ENCODE measurements at regions not wholly inside any gene's neighbourhood (a gene's known extent, or its start where the extent isn't known, plus 50 kb on each side); places are given as distances from the start of the nearest gene placed in this dataset.

DNA sequence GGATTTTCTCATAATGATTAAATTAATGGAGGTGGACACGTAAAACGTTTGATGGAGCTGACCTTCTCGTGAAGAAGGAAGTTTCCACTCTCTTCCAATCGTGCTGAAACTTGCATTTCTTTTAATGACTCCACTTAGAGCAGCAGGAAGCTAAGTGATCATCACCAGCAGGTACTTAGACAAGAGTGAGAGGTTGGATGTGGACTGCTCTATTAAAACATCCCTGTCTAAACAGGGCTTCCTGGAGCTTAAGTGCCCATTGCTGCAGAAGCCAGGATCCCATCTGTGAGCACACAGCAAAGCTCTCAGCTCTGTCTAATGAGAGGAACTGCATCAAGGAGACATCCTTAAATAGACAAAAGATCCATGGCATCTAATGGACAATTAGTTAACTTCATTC, 1539.5 kb upstream of the CELF4 start:
- no peak for DNase-seq (ENCODE audit: low spot score)

GRCh38 chr18:39072970-39073369, 1507.4 kb upstream of the CELF4 start:
- DNase-seq (ENCODE audit: low spot score): no peak

DNA sequence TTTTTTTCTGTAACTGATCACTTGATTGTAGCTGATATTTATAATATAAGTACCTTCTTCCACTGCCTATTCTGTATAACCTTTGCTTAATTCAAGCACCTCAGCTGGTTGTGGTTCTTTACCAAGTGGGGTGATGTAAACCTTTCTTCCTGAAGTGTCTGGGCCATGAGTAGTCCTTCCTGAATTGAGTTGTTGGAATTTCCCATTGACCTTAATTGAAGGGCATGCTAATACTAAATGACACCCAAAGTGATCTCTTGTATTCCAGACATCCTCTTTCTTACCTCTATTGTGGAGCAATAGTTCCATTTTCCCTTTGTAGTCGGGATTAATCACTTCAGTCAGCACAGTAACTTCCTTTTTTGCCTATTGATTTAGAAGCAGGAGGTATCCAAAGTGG, 1496.8 kb upstream of the CELF4 start:
- DNase-seq (ENCODE audit: low spot score): no peak

- no peak for DNase-seq (ENCODE audit: low spot score)
These were observed 1492.9 kb upstream of the CELF4 start for GRCh38 chr18:39058386-39059000.

DNA sequence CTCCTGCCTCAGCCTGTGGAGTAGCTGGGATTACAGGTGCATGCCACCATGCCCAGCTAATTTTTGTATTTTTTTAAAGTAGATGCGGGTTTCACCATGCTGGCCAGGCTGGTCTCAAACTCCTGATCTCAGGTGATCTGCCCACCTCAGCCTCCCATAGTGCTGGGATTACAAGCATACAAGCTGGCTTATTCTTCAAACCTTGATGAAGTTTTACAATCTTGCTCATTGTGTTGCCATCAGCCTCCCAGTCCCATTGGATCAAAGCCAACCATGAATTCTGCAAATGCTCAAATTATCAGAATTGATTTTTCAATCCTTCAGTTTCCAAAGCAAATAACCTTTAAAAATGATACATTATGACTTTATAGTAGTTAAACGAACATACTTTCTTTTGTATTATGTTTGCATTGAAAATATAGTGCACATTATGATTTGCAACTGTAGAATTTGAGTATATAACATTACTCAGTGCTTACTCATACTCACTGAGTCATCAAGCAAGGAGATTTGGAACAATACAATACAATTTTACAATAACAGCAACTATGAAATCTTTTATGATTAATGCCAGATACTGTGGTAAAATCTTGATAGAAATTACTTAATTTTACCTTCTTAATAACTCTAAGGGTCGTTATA, 1491.9 kb upstream of the CELF4 start:
- DNase-seq (ENCODE audit: low spot score): no peak

- DNase-seq (ENCODE audit: low spot score): no peak
These were observed 1488.0 kb upstream of the CELF4 start for GRCh38 chr18:39053571-39053970.

DNA sequence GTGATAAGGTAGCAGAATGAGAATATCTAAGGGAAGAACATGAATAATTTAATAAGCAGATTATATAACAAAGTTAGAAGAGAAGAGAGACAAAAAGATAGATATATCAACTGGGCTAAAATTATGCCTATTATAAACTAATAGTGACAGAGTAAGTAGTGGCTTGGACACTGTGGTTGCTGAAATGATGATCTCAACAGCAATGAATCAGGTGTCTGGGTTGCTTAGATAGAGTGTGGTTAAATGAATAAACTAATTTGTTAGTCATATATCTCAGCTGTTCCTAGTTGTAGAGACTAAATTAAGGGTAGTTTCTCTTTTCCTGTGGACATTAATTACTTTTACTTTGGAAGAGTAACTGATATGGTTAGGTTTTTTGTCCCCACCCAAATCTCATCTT, 1485.4 kb upstream of the CELF4 start:
- DNase-seq (ENCODE audit: low spot score): no peak

DNA sequence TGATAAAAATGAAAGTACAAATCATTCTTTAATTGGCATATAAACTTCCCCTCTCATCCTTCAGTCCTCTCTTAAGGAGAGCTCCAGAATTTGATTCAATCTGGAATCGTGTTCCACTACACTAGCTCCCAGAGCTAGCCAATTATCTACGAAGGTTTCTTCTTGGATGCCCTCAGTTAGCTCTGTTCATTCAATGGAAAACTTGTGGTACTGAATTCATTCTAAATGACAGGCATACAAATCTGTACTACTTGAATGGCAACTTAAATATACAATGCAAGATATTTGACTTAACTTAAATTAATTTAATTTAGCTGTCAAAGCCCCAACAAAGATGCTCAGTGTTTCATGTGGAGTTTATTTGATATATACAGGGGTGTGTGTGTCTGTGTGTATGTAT, 1474.2 kb upstream of the CELF4 start:
- no peak for DNase-seq (ENCODE audit: low spot score)

GRCh38 chr18:39037925-39038324, 1472.3 kb upstream of the CELF4 start:
- no peak for DNase-seq (ENCODE audit: low spot score)

DNA sequence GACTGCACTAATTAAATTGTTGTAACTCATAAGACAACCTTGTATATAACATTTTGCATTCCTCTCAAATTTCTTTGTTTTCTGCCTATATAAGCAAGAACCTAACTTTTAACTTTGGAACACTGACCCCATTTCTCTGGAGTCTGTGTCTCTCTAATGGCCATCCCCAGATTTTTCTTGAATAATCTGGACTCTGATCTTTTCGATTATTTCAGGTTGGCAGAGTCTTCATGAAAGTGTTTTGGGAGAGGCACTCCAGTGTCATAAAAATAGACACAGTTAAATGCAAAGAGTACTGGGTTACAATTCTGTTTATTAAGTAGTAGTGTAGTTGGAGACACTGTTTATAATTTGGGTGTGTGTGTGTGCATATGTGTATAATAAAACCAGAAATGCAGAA, 1467.7 kb upstream of the CELF4 start:
- no peak for DNase-seq (ENCODE audit: low spot score)

- no peak for DNase-seq (ENCODE audit: low spot score)
These were observed 1466.0 kb upstream of the CELF4 start for GRCh38 chr18:39031647-39032046.

DNA sequence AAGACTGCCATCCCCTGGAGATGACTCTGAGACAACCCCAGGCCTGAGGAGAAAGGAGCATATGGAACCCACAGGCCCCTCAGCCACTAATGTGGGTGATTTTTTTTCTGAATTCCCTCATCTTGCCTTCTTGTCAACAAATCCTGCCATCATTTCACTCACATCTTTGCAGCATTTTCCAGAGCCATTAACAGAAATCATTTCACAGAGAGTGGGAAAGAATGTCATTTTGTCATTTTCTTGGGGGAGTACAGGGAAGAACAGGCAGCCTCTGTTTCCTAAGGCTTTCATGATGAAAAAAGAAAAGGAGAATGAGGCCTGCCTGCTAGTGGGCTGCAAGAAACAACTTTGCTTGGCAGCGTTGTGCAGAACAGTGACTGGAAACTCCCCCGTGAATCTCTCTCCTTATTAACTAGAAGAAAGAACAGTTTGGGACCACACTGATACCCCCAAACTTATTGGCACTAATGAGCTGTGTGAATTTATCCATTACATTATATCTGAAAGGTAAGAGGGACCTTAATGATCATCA, 1464.6 kb upstream of the CELF4 start:
- DNase-seq (ENCODE audit: low spot score): no peak

GRCh38 chr18:39025531-39025930, 1459.9 kb upstream of the CELF4 start:
- DNase-seq (ENCODE audit: low spot score): no peak

DNA sequence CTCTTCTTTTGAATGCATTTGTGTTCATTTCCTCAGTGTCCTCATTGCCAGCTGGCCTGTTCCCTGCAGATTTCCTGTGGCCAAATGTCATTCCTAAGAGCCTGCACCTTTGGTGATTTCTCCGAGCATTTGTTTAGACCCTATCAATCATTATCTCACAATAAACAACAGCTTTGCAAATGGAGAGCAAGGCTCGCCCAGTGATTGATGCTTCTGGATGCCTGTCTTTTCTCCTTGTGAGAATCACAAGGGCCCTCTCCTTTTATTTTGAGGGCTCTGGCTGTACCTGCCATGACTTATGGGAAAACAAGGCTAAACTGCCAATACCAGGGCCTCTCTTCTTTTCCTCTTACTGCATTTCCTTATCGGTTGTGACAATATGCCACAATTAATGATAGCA, 1454.4 kb upstream of the CELF4 start:
- no peak for DNase-seq (ENCODE audit: low spot score)

DNA sequence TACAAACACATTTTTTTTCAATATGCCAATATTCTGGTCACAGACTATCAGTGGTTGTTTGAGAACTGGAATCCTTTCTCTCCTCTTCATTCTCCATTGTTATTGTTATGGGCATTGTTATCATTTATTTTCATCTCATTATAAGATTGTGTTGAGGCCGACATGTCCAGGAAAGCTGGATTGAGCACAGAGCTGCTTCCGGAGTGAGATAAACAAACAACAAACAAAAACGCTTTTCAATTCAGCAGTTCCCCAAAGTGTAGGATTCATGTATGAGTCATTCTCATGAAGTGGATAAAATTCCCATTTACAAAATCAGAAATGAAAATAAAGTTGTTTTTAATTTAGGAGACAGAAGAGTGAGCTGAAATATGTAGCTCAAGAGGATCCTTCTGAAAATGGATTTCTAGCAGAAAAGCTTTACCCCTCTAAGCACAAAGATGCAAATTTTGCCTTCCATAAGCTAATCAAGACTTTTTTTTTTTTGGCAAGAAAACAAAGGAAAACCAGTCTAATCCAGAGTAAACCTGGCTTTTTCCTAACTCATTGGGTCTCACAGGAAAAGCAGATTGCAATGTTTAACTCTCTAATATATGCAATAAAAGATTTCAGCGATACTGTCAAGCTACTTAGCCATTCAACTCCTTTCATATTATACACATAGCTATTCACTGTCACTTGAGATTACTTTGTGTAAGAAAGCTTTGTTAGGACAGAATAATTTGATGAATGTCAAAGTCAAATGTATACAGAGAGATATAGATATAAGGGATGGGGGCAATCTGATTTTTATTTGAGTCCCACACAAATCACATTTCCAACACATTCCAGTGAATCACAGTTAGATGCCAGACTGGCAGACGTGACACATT, 1441.7 kb upstream of the CELF4 start:
- no peak for DNase-seq (ENCODE audit: low spot score)

DNA sequence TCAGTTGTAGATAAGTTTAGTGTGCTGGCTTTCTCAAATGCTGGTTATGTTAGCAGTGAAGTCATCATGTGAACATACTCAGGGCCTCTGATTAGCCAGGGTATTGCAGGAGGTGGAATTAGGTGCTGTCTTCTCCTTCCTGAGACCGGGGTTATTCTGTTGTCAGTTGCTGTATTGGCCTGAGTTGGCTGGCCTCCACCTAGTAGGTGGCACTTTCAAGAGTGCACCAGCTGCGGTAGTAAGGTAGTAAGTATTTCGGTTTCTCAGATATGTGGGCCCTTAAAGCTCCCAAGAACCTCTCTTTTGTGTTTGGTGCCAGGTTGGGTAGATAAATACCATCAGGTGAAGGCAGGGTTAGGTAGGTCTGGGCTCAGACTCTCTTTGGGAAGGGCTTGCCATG, 1430.5 kb upstream of the CELF4 start:
- DNase-seq (ENCODE audit: low spot score): no peak

DNA sequence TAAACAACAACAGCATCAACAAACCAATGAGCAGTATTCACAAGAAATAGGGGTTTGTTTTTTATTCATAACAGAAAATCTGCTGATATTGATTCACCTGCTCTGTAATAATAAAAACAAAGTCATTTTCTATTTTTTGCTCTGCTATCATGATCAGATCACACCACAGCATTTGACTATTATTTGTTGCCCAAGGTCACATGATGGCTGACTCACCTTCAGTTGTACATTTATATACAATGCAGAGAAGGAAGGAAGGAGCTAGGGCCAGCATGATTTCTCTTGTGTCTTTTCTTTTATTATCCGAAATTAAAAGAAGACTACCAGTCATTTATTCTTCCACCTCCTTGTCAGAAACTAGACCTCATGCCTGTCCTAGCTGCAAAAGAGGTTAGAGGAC, 1427.7 kb upstream of the CELF4 start:
- no peak for DNase-seq (ENCODE audit: low spot score)

DNA sequence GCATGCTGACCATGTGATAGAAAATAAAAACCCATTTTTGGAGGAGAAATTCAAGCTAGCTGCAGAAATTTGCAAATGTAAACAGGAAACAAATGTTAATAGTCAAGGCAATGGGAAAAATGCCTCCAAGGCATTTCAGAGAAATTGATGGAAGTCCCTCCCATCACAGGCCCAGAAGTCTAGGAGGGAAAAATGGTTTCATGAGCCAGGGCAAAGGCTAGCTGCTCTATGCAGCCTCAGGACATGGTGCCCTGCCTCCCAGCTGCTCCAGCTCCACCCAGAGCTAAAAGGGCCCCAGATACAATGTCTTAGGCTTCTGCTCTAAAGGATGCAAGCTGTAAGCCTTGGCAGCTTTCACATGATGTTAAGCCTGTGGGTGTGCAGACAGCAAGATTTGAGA, 1419.4 kb upstream of the CELF4 start:
- DNase-seq (ENCODE audit: low spot score): no peak

DNA sequence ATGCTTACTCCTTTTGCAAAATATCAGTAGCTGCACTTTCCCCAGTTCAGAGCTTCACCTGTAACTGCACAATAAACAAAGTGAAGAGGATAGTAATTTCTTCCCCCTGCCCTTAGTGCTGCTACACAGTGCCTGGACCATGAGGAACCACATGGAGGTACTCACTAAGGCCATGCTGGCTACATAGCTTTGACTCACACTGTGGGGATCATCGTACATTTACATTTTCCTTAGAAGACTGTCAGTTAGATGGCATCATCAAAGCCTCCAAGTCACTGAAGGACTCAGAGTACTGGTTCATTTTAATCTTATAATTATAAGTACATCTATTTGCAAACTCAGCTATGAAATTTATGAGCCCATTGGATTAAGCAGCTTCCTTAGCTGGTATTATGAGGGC, 1416.5 kb upstream of the CELF4 start:
- DNase-seq (ENCODE audit: low spot score): no peak

DNA sequence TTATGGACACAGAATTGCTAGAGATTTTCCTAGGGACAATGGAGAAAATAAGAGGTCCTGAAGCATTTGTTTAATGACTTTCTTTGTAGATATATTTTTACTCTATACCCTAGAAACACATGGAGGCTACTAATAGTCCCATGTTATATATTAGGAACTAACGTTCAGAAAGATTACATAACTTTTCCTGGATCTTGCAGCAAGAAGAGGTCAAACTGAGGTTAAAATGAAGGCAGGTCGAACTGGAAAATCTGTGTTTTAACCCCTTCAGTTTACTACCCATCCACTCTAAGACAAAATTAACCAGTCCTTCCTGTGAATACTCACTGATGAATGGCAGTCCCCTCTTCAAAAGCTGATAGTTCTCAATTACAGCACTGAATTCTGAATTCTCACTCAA, 1415.8 kb upstream of the CELF4 start:
- DNase-seq (ENCODE audit: low spot score): no peak

DNA sequence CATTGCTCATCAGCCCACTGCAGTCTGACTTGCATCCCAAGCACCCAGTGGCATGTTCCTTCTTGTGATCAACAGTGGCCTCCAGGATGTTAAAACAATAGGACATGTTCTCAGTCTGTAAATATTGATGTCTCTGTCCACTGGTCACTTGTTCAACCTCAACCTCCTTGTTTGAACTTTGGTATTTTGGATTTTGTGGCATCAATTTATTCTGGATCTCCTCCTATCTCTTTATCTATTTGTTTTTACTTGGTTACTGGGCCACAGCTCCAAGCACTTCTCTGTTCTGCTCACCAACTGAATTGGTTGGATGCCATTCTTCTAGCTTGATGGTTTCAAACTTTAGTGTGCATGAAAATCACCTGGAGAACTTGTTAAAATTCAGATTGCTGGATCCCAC, 1414.8 kb upstream of the CELF4 start:
- no peak for DNase-seq (ENCODE audit: low spot score)

GRCh38 chr18:38972571-38972970, 1407.0 kb upstream of the CELF4 start:
- DNase-seq (ENCODE audit: low spot score): no peak

GRCh38 chr18:38971881-38972280, 1406.3 kb upstream of the CELF4 start:
- no peak for DNase-seq (ENCODE audit: low spot score)

All from AG08395 (cell line).